Ovary (tissue), 3 donors: ENCODE measurements at regions not wholly inside any gene's neighbourhood (a gene's known extent, or its start where the extent isn't known, plus 50 kb on each side); places are given as distances from the start of the nearest gene placed in this dataset.
"Not testable (repeated sequence)": the region's sequence is repeated elsewhere in the genome, so short reads cannot be mapped to it uniquely, and the experiment has no call there.

Source experiments
- CTCF ChIP-seq, 3 donors: fragments of 450-650 bp in 2 of 3; fragments of 200-600 bp in 1 of 3; IDR thresholded peaks; one replicate each; pipeline versions ENCODE4 v1.5.1 to v1.8.0; 2016 to 2022; ENCODE audit warnings: antibody characterized with exemption in 3 of 3, mild to moderate bottlenecking in 1 of 3
- EP300 ChIP-seq: sonication (generic); formaldehyde crosslinking; IDR thresholded peaks from one replicate; pipeline ENCODE4 v1.6.1; 2017; ENCODE audit warnings: antibody characterized with exemption
- POLR2A ChIP-seq: fragments of 450-650 bp; IDR thresholded peaks from one replicate; pipeline ENCODE4 v1.6.1; 2017; ENCODE audit warnings: antibody characterized with exemption, mild to moderate bottlenecking, moderate library complexity
- donor health status: DM: no; HTN: no; CAD: no.

DNA sequence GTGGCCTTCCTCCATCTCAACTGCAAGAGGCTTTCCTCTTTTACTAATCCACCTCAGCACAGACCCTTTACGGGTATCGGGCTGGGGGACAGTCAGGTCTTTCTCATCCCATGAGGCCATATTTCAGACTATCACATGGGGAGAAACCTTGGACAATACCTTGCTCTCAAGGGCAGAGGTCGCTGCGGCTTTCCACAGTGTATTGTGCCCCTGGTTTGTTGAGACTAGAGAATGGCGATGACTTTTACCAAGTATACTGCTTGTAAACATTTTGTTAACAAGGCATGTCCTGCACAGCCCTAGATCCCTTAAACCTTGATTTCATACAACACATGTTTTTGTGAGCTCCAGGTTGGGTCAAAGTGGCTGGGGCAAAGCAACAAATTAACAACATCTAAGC, 220.2 kb downstream of the ADRA2C start:
- TF ChIP-seq EP300; CTCF (IDR thresholded peaks at IDR 0.05); POLR2A: not testable (repeated sequence)
